CD4-positive, alpha-beta T cell treated with Interleukin-15 for 4 hours (primary cell): ENCODE measurements at regions not wholly inside any gene's neighbourhood (a gene's known extent, or its start where the extent isn't known, plus 50 kb on each side); places are given as distances from the start of the nearest gene placed in this dataset.
"Not testable (repeated sequence)": the region's sequence is repeated elsewhere in the genome, so short reads cannot be mapped to it uniquely, and the experiment has no call there.

ENCODE experiments used
- DNase-seq: peaks from one replicate; pipeline ENCODE4 v3.0.0-alpha.2; 2020; ENCODE audit warnings: low spot score

GRCh38 chr15:59896663-59897074 lies 107.4 kb upstream of the FOXB1 start:
- DNase-seq, result no peak

- no peak for DNase-seq
Measured at GRCh38 chr15:59894835-59895234, 109.3 kb upstream of the FOXB1 start.

DNA sequence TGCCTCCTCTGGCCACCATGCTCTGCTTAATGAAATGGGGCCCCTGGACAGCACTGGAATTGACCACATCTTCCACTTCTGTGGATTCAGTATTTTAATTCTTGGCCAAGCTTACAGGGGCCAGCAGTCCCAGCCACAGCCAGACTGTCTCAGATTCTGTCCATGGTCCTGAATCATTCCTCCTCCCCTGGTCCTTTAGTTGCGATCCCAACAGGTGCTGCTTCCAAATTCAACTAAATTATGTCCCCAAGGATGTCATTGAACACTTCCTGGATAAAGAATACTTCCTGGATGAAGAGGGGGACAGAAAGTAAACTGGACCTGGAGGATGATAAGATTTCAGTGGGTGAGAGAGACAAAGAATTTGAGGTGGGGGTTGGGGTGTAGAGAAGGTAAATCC lies 111.1 kb upstream of the FOXB1 start:
- DNase-seq, result no peak

- not testable (repeated sequence) for DNase-seq
Measured at GRCh38 chr15:59887870-59888269, 116.2 kb upstream of the FOXB1 start.

DNA sequence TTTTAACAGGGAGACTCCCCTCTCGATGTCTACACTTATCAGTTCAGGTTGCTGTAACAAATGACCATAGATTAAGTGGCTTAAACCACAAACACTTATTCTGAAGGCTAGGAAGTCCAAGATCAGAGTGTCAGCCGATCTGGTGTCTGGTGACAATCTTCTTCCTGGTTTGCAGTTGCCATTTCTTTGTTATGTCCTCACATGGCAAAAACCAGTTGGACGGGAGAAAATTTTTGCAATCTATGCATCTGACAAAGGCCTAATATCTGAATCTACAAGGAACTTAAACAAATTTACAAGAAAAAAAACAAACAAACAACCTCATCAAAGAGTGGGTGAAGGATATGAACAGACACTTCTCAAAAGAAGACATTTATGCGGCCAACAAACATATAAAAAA lies 116.9 kb upstream of the FOXB1 start:
- no peak for DNase-seq

GRCh38 chr15:59886441-59886840 lies 117.7 kb upstream of the FOXB1 start:
- DNase-seq, result no peak

DNA sequence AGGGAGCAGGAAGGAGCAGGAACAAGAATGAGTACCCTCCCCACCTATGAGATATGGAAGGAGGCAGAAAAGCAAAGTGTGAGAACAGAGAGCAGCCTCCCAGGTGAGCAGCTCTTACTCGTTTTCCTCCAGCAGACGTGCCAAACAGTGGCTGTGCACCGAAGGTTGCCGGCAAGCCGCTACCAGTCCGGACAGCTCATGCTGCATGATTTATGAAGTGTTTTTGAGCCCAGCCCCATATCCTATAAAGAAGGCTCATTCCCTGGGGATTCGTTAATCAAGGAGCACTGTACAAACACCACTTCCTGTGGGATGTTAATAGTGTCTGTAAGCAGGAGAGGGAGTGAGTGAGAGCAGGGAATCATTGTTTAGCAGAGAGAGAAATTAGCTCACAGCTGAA lies 118.3 kb upstream of the FOXB1 start:
- no peak for DNase-seq

- DNase-seq, result no peak
Measured at GRCh38 chr15:59879506-59880265, 124.4 kb upstream of the FOXB1 start.

DNA sequence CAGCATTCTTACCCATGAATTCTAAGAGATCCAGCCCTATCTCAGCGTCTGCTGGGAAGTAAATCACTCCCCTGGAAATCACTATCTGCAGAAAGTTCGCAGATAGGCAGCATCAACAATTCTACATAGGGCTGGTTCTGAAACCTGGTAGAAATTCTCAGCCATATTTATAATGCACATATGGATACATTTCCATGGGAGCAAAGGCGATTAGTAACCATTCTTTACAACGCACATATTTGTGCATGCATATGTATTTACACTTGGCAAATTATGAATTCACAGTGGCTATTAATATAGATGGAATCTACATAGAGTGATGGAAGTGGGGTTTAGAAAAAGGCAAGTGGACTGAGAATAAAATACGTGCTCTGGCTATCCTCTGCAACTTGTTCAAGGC lies 128.0 kb upstream of the FOXB1 start:
- DNase-seq, result no peak

GRCh38 chr15:59873644-59874272 lies 130.4 kb upstream of the FOXB1 start:
- DNase-seq, result no peak

- no peak for DNase-seq
Measured at GRCh38 chr15:59867086-59867855, 136.8 kb upstream of the FOXB1 start.

GRCh38 chr15:59866642-59867041 lies 137.5 kb upstream of the FOXB1 start:
- no peak for DNase-seq

DNA sequence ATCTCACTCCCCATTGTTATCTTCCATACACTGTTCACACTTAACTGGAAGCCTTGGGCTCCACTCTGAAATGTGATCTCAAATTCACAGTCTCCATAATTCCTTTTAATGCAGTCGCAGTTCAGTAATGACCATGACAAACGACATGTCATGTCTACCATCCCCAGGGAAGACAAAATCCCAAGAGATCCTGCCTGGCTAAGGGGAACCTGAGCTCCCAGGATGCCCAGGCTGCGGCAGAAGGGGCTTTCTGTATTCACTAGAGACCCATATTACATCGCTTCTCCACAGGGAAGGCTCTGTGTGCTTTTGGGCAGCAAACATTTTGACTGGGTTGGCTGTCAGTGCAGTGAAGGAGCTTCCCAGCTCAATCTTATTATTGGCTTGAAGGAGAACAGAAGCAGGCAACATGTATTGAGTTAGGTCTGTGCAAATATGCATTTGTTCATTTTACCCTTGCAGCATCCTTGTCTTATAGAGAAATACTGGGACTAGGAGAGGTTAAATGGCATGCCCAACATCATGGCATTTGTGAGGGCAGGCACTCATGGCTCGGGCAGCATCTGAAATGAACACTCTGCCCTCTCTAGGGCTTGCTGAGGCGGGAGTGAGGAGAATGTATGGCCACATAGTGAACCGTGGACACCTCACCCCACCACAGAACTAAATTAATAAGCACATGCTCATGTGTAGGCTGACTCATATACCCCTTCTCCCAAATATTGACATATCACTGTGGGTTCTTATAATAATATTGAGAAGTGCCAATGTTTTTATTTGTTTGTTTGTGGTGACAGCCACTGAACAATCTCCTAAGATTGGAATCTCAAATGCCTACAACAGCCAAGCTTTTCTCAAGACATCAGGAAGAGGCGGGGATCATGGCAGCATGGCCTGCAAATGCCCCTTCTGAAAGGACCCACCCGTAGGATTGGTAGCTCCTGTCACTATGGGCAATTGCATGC lies 141.6 kb upstream of the FOXB1 start:
- DNase-seq, result no peak

GRCh38 chr15:59847968-59848367 lies 156.1 kb upstream of the FOXB1 start:
- DNase-seq, result no peak

DNA sequence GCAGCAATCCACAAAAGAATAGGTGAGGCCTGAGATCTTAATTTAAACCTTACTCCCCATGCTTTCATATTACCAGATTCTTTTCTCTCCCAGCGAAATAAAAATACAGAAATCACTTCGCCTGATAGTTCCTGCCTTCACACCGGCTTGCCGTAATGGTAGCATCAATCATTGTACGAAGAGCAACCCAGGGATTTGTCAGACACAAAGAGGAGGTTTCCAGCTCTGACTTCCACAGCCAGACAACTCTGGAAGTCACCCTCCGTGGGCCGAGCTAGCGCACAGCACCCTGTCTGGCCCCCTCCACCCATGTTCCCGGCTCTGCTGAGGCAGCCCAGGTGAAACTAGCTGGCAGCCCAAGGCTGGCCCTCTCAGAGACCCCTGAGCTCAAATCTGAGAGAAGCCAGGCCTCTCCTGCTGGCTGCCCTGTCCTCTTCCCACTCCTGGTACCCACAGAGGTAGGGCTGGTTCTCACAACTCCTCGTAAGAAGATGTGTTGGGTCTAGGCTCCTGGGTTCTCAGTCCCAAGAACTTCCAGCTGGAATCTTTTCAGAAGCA lies 156.9 kb upstream of the BNIP2 start:
- DNase-seq, result no peak

DNA sequence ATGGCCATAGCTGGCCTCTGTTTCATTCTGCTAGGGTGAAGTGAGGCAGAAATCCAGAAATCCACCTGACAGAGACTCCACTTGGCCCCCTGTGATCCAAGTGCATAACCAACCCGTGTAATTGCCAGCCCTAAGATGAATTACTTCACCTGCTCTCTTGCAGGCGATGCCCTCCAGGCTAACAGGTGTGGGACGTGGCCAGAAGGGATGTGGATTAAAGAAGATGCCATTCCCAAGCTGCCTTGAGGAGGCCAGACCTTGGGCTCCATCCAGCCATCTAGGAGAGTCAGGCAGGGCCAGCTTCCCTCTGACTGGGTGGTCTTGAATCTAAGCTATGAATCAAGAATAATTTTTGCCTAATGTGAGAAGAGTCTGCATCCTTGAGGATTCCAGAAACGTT lies 154.5 kb upstream of the BNIP2 start:
- no peak for DNase-seq

DNA sequence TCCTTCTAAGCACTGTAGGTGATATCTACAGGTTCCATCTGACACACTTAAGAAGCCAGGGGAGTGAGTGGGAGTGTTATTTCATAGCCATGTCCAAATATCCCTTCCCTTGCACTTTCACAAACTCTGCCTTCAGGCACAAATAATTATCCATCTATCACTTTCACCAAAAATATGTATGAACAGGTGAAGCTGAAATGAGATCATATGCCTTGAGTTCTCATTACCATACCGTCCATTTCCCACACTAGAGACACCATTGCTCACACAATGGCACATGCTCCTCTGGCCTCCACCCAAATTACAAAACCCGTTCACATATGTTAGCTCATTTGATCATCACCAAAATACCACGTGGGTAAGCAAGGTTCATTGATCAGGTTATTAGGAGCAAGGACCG lies 151.9 kb upstream of the BNIP2 start:
- DNase-seq, result no peak

DNA sequence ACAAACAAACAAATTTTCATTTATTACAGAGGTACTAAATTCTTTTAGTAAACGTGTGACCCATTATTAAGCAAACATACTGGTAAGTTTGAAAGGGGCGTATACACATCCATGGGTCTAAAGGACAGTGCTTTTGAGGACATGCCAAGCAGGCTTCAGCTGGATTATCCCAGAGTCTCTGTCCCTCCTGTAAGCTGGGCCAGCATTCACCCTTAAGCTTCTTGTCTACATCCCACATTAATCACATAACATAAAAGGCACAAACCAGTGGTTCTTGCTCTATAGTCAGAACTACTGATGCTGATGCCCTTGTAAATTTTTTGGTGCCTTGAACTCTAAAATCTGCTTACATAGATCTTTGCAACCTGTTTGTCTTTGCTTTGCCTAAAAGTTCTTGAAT lies 150.8 kb upstream of the BNIP2 start:
- DNase-seq, result no peak

DNA sequence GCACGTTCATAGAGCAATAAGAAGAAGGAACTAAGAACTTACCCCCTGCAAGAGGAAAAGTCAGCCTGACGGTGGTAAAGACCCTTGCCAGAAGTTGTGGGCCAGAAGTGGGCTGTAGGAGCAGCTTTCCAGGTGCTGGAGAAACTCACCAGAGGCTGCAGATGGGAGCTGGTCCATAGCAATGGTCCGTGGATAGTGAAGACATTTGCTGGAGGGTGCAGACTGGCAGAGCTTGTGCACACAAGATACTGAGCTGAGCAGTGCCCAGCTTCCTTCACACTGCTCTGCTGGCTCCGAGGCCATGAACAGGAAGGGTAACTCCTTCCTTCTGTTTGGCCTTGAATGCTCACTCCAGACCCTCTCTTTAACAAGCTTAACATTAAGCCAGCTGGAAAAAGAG lies 149.8 kb upstream of the BNIP2 start:
- no peak for DNase-seq

DNA sequence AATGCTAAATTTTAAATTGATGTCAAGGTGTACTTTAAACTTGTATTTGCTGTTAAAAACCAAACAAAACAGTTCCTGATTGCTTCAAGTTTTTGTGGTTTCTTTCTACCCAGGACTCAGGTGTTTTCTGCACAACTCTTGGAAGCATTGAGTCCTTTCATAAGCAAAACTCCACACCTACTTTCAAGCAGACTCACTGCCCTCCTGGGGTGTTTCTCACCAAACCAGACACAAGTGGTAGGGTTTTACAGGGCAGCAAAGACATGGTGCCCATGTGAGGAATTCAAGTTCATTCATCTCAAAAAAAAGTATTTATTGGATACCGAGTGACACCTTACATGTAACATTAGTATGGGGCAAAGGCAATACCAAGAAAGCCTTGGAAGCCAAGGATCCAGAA lies 146.7 kb upstream of the BNIP2 start:
- DNase-seq, result no peak

DNA sequence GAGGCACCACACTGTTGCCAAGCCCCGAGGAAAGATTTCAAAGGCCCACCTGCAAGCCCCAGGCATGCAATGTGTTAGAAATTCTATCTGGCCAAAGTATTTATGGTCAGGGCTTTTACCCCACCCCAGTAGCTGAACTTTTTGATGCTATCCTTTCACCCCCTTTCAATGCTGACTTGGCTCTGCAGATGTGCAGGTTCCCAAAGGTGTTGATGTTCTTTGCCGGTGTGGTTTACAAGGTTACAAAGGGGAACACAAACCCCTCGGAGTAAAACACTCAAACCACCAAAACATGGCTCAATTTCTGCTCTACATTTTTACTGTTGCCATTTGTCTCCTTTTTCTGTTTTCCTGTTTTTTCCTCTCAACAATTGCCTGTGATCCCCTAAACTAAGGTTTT lies 145.4 kb upstream of the BNIP2 start:
- no peak for DNase-seq

GRCh38 chr15:59833366-59833765 lies 144.2 kb upstream of the BNIP2 start:
- DNase-seq, result no peak
